OCI-LY3 (cell line): ENCODE measurements at regions not wholly inside any gene's neighbourhood (a gene's known extent, or its start where the extent isn't known, plus 50 kb on each side); places are given as distances from the start of the nearest gene placed in this dataset.

Experiments used
- CTCF ChIP-seq: fragments of 200-600, 300-600 bp; sonication (generic); IDR thresholded peaks from 2 replicates; pipeline ENCODE4 v1.5.1; 2014; ENCODE audit warnings: antibody characterized with exemption, low read length, low read depth
- EZH2phosphoT487 ChIP-seq: fragments of 200-600 bp; shearing (Covaris generic); IDR thresholded peaks from 2 replicates; pipeline ENCODE4 v1.6.1; 2018; ENCODE audit warnings: antibody characterized with exemption, mixed run types, low read depth

- TF ChIP-seq CTCF (no peak), EZH2phosphoT487 (no peak)
Observed at GRCh38 chr5:68983043-68983442, 110.8 kb upstream of the SLC30A5 start.
